ENCODE measurements at regions not wholly inside any gene's neighbourhood (a gene's known extent, or its start where the extent isn't known, plus 50 kb on each side); places are given as distances from the start of the nearest gene placed in this dataset.

GRCh38 chr4:30125868-30126267 lies 594.3 kb upstream of the PCDH7 start (continued):
- TF ChIP-seq HNRNPLL (IDR thresholded peaks at IDR 0.05; ENCODE audit: low read depth, low read length, poor library complexity, severe bottlenecking) (no peak), CCDC6 (CRISPR knock-in tag; IDR thresholded peaks at IDR 0.05) (no peak), ELF4 (CRISPR knock-in tag; IDR thresholded peaks at IDR 0.05; ENCODE audit: borderline replicate concordance) (no peak), FOXK1 (CRISPR knock-in tag; IDR thresholded peaks at IDR 0.05; ENCODE audit: borderline replicate concordance, low read depth) (no peak)

GRCh38 chr4:30126351-30126750 lies 593.8 kb upstream of the PCDH7 start:
- WGBS (ENCODE audit: low lambda C conversion rate): 3% methylated on average over 1 of the region's 1 CpG
- no peaks in the 10 kb centered on the region for H3K27me3 ChIP-seq (ENCODE audit: control insufficient read depth in 1 of 2, insufficient read depth in 2 of 2, low read length in 2 of 2)
- CTCF ChIA-PET (ENCODE audit: low intra/inter-chr PET ratio, low total read pairs): no interaction called here
- H3K79me2 ChIP-seq (ENCODE audit: insufficient read depth, low read length): no peaks in the 10 kb centered on the region
- no peak overlapping the region for H3K9ac ChIP-seq (ENCODE audit: insufficient read depth, low read depth, low read length)
- no peak for DNase-seq (ENCODE audit: low spot score)
- no peak overlapping the region for H3K4me3 ChIP-seq (replicated peaks in 1 of 3; ENCODE audit: insufficient read depth in 1 of 3, low read depth in 2 of 3, low read length in 3 of 3)
- H2AFZ ChIP-seq (ENCODE audit: low read length): no peak overlapping the region
- H3K4me2 ChIP-seq (ENCODE audit: low read depth, low read length): no peak overlapping the region
- no peaks in the 10 kb centered on the region for H4K20me1 ChIP-seq (ENCODE audit: insufficient read depth, low read length)
- BruUV-seq (replicated peaks): no TSS peak
- no peak overlapping the region for H3K27ac ChIP-seq (ENCODE audit: extremely low read length, insufficient read depth, low read length)
- in situ Hi-C loops (cut with HindIII; ENCODE audit: extremely low pct_ligation_motif_present, low pct_unique_long_range_greater_than_20kb): no loop called here
- H3K36me3 ChIP-seq (replicated peaks in 1 of 2; ENCODE audit: control insufficient read depth in 1 of 2, insufficient read depth in 2 of 2, low read length in 2 of 2): no peaks in the 10 kb centered on the region
- no peak for FAIRE-seq
- POLR2A ChIA-PET: no interaction called here
- ATAC-seq: no peak
- H3K9me3 ChIP-seq (ENCODE audit: low read length): peaks cover 52% of the 10 kb centered on the region
- H3K4me1 ChIP-seq (ENCODE audit: insufficient read depth, low read length): no peaks in the 10 kb centered on the region
- intact Hi-C loops (cut with micrococcal nuclease; ENCODE audit: unreplicated experiment): no loop called here
- TF ChIP-seq, protein P1, sequence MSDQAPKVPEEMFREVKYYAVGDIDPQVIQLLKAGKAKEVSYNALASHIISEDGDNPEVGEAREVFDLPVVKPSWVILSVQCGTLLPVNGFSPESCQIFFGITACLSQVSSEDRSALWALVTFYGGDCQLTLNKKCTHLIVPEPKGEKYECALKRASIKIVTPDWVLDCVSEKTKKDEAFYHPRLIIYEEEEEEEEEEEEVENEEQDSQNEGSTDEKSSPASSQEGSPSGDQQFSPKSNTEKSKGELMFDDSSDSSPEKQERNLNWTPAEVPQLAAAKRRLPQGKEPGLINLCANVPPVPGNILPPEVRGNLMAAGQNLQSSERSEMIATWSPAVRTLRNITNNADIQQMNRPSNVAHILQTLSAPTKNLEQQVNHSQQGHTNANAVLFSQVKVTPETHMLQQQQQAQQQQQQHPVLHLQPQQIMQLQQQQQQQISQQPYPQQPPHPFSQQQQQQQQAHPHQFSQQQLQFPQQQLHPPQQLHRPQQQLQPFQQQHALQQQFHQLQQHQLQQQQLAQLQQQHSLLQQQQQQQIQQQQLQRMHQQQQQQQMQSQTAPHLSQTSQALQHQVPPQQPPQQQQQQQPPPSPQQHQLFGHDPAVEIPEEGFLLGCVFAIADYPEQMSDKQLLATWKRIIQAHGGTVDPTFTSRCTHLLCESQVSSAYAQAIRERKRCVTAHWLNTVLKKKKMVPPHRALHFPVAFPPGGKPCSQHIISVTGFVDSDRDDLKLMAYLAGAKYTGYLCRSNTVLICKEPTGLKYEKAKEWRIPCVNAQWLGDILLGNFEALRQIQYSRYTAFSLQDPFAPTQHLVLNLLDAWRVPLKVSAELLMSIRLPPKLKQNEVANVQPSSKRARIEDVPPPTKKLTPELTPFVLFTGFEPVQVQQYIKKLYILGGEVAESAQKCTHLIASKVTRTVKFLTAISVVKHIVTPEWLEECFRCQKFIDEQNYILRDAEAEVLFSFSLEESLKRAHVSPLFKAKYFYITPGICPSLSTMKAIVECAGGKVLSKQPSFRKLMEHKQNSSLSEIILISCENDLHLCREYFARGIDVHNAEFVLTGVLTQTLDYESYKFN (CRISPR knock-in tag; conservative IDR thresholded peaks at IDR 0.05): no peak
- TF ChIP-seq RBFOX2 (IDR thresholded peaks at IDR 0.05; ENCODE audit: low read depth, low read length) (no peak), MIXL1 (CRISPR knock-in tag; IDR thresholded peaks at IDR 0.05) (no peak), ZBTB44 (CRISPR knock-in tag; IDR thresholded peaks at IDR 0.05) (no peak), JUNB (CRISPR knock-in tag; IDR thresholded peaks at IDR 0.05; ENCODE audit: borderline replicate concordance) (no peak), ZNF264 (CRISPR knock-in tag; IDR thresholded peaks at IDR 0.05) (no peak), FIP1L1 (IDR thresholded peaks at IDR 0.05; ENCODE audit: borderline replicate concordance, insufficient read depth, low read depth, low read length) (no peak), CREBL2 (CRISPR knock-in tag; IDR thresholded peaks at IDR 0.05; ENCODE audit: borderline replicate concordance) (no peak), EED (CRISPR knock-in tag; IDR thresholded peaks at IDR 0.05) (no peak), SP140L (CRISPR knock-in tag; IDR thresholded peaks at IDR 0.05; ENCODE audit: borderline replicate concordance) (no peak), RCOR2 (CRISPR knock-in tag; IDR thresholded peaks at IDR 0.05) (no peak), TEAD3 (CRISPR knock-in tag; optimal IDR thresholded peaks at IDR 0.05; ENCODE audit: borderline replicate concordance) (no peak), TBX2 (CRISPR knock-in tag; IDR thresholded peaks at IDR 0.05; ENCODE audit: borderline replicate concordance) (no peak)
- TF ChIP-seq, protein P2, sequence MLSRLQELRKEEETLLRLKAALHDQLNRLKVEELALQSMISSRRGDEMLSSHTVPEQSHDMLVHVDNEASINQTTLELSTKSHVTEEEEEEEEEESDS (CRISPR knock-in tag; IDR thresholded peaks at IDR 0.05; ENCODE audit: borderline replicate concordance): no peak
